Stomach (tissue), 4 donors: ENCODE measurements at regions not wholly inside any gene's neighbourhood (a gene's known extent, or its start where the extent isn't known, plus 50 kb on each side); places are given as distances from the start of the nearest gene placed in this dataset.

Experiments
- CTCF ChIP-seq, 7 experiments: fragments of 450-650 bp in 4 of 7; fragments of 200-600 bp in 3 of 7; sonication (generic) in 3 of 7; IDR thresholded peaks; one replicate each; pipeline ENCODE4 v1.5.1; 2016 to 2019; ENCODE audit warnings: antibody characterized with exemption in 7 of 7, control low read depth in 2 of 7, mild to moderate bottlenecking in 1 of 7
- EP300 ChIP-seq: sonication (generic); formaldehyde crosslinking; IDR thresholded peaks from one replicate; pipeline ENCODE4 v1.6.1; 2017; ENCODE audit warnings: antibody characterized with exemption
- POLR2A ChIP-seq, 4 donors: fragments of 450-650 bp; IDR thresholded peaks; one replicate each; pipeline ENCODE4 v1.6.1; 2016; ENCODE audit warnings: antibody characterized with exemption in 4 of 4, control low read depth in 2 of 4, mild to moderate bottlenecking in 1 of 4, moderate library complexity in 1 of 4
- POLR2AphosphoS5 ChIP-seq, 3 donors: sonication (generic); formaldehyde crosslinking; IDR thresholded peaks; one replicate each; pipeline ENCODE4 v1.6.1; 2016; ENCODE audit warnings: antibody characterized with exemption in 3 of 3

- no peak for TF ChIP-seq CTCF (IDR thresholded peaks at IDR 0.05)
- TF ChIP-seq POLR2AphosphoS5 (IDR thresholded peaks at IDR 0.05): no peak
- no peak for TF ChIP-seq EP300
- no peak for TF ChIP-seq POLR2A (IDR thresholded peaks at IDR 0.05)
Measured at GRCh38 chr21:21712748-21713520, 714.7 kb downstream of the NCAM2 start.
